WI38 (cell line): ENCODE measurements at regions not wholly inside any gene's neighbourhood (a gene's known extent, or its start where the extent isn't known, plus 50 kb on each side); places are given as distances from the start of the nearest gene placed in this dataset.

Experiments used
- H3K4me3 ChIP-seq: 2 replicates; pipeline ENCODE4 v1.5.1; 2011; ENCODE audit warnings: low read depth, mild to moderate bottlenecking, control low read depth, low read length
- TF ChIP-seq, protein P1 (sequence below): IDR thresholded peaks from 2 replicates; pipeline ENCODE4 v1.5.1; 2012; ENCODE audit warnings: low read depth, mild to moderate bottlenecking, control low read depth, low read length

DNA sequence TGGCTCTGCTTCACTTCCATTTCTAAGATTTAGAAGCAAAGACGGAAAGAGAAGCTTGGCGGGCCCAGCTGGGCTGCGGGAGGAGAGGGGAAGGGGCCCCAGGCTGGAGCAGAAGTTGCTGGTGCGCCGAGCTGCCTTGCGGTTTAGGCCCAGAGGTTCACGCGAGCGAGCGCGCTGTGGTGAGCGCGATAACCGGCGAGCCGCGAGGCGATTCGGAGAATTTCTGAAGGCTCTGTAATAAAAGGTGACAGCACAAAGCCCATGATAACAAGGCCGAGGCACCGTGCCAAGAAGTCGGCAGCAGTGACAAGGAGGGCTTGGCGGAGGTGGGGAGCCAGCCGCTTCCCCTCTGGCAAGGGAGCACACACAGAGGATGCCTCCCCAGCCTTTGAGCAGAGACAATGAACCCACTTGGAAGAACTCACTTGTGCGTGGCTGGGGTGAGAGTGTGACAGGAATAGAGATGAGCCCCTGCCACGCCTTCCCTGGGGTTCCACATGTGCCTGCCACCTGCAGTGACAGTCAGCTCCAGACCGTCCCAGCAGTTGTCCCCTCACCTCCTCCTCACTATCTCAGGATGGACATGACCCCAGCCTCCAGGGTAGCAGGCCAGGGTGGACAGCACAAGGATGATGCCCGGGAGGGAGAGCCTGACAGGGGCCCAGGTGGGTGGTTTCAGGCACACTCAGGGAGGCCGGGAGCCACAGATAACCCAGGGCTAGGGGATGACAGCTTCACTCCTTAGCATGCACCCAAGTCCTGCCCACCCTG lies 315.2 kb downstream of the UACA start:
- H3K4me3 ChIP-seq: no peak overlapping the region

DNA sequence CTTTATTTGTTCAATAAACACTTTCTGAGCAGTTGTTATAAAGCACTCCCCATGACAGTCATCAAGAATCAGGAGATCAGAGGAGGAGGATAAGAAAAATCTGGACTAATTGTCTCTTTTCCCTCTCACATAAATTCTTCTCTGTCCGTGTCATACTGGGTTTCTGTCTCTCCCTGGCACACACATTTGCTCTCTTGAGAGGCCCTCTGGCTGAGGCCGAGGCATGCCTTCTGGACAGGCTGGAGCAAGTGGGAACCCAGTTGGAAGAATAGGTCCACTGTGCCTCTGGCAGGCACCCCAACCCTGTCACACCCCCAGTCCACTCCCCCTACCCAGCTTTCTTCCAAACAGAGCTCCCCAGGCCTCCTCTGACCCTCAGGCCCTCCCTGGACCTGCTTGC lies 315.8 kb downstream of the UACA start:
- H3K4me3 ChIP-seq: no peak overlapping the region

More for the DNA sequence above, 315.2 kb downstream of the UACA start:
- TF ChIP-seq, protein P1, sequence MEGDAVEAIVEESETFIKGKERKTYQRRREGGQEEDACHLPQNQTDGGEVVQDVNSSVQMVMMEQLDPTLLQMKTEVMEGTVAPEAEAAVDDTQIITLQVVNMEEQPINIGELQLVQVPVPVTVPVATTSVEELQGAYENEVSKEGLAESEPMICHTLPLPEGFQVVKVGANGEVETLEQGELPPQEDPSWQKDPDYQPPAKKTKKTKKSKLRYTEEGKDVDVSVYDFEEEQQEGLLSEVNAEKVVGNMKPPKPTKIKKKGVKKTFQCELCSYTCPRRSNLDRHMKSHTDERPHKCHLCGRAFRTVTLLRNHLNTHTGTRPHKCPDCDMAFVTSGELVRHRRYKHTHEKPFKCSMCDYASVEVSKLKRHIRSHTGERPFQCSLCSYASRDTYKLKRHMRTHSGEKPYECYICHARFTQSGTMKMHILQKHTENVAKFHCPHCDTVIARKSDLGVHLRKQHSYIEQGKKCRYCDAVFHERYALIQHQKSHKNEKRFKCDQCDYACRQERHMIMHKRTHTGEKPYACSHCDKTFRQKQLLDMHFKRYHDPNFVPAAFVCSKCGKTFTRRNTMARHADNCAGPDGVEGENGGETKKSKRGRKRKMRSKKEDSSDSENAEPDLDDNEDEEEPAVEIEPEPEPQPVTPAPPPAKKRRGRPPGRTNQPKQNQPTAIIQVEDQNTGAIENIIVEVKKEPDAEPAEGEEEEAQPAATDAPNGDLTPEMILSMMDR: no peak

DNA sequence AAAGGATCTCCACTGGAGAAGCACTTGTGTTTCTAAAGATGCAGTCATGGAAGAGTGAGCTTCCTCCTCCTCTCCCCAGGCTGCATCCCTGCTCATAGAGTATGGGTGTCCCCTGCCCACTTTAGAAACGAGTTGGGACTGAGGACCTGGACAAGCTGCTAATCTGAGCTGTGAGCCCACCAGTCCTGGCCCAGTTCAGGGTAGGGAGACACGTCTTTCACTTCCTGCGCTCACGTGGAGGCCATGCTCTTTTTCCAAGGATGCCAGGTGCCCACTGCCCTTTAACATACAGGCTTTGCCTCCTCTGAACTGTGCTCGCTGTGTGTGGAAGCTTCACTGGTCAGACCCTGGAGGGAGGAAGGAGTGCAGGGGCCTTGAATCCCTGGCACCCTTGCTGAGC lies 316.3 kb downstream of the UACA start:
- no peak overlapping the region for H3K4me3 ChIP-seq
- TF ChIP-seq, protein P1: no peak

More for the DNA sequence above, 315.8 kb downstream of the UACA start:
- TF ChIP-seq, protein P1: no peak

DNA sequence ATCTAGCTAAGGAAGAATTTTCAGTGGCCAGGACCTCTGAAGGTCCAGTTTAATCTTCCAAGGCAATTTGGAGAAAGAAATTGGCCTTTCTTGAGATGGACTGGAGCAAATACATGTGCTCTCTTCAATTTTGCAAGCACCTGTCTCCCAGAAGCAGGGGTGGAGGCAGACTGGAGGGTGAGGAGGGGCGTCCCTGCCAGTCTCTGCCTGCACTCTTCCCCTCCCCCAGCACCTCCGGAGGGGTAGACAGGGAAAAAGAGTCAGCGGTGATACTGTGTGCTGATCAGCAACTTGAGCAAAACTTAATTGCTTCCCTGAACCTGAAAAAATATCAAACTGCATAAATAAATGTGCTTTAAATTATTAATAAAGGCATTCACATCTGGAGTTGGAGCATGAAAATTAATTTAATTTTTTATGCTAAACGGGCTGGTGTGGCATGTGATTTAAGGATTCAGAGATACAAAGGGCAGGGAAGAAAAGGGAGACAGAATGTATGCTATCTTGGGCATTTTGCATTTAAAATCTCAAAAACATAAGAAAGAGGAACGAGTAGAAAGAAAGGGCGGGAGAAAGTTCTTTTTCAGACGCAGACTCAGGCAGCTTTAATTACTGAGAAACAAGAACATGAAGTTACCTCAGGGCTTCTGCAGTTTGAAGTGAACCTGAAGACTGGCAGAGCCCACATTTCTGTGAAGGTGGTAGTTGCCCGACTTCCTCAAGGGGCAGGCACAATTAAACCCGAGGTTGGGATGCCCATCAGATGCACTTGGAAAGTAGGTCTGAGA lies 319.7 kb downstream of the UACA start:
- H3K4me3 ChIP-seq: no peak overlapping the region
- TF ChIP-seq, protein P1: no peak

DNA sequence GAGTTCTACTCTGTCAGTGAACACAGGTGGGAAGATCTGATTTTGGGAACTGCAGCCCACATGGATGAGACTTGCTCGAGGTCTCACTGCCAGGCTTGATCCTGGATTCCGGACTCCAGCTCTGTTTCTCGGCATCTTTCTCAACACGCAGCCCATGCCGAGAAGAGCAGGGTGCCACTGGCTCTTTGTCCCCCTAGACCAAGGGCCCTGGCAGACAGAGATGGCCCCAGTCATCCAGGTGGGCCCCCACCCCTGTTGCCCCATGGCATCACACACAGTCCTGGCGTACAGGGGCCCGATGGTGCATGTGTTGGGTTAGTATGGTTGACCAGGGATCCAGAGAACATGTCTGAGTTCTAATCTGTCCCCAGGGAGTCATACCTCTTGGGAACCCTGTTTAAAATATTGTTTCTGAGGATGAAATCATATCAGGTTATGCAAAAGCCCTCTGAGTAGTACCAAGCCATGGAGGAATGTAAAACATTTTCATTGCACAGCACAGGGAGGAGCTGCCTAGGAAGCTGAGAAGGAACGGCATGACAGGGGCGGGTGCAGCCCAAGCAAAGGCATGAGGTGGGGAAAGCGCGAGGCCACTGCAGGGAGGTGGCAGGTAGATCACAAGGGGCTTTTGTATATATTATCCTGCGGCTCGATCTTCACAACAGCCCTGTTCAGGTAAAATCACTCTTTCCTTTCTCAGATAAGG lies 320.6 kb downstream of the UACA start:
- no peak overlapping the region for H3K4me3 ChIP-seq
- TF ChIP-seq, protein P1: no peak

DNA sequence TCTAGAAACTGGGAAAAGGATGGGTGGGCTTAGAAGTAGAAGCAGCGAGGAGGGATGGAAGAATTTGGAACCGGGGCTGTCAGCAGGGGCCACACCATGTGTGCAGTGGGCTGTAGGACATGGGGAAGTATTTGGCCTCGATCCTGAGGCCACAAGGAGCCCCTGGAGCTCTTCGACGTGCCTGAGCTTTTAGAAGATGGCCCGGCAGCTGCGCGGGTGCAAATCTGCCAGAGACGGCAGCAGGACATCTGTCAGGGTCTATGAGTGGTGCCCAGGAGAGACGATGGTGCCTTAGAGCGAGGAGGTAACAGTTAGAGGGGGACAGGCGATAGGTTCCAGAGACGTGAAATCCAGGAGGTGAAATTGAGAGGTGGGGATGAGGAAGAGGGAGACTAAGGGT lies 321.1 kb downstream of the UACA start:
- no peak overlapping the region for H3K4me3 ChIP-seq
- TF ChIP-seq, protein P1: no peak
